Ishikawa (cell line): ENCODE measurements at regions not wholly inside any gene's neighbourhood (a gene's known extent, or its start where the extent isn't known, plus 50 kb on each side); places are given as distances from the start of the nearest gene placed in this dataset.

ENCODE experiments used
- CEBPB ChIP-seq: IDR thresholded peaks from 2 replicates; pipeline ENCODE4 v1.6.1; 2012
- CREB1 ChIP-seq: IDR thresholded peaks from 2 replicates; pipeline ENCODE4 v1.6.1; 2012; ENCODE audit warnings: low read depth
- EGR1 ChIP-seq: IDR thresholded peaks from 2 replicates; pipeline ENCODE4 v1.6.1; 2012
- EP300 ChIP-seq: IDR thresholded peaks from 2 replicates; pipeline ENCODE4 v1.6.1; 2012; ENCODE audit warnings: borderline replicate concordance
- FOXM1 ChIP-seq: IDR thresholded peaks from 2 replicates; pipeline ENCODE4 v1.6.1; 2012; ENCODE audit warnings: low read depth, borderline replicate concordance
- MAX ChIP-seq: IDR thresholded peaks from 2 replicates; pipeline ENCODE4 v1.6.1; 2012
- NFIC ChIP-seq: IDR thresholded peaks from 2 replicates; pipeline ENCODE4 v1.6.1; 2012
- RAD21 ChIP-seq: IDR thresholded peaks from 2 replicates; pipeline ENCODE4 v1.6.1; 2012; ENCODE audit warnings: low read depth
- REST ChIP-seq: IDR thresholded peaks from 2 replicates; pipeline ENCODE4 v1.6.1; 2012; ENCODE audit warnings: low read depth, mild to moderate bottlenecking
- TAF1 ChIP-seq: IDR thresholded peaks from 2 replicates; pipeline ENCODE4 v1.6.1; 2012; ENCODE audit warnings: low read depth, mild to moderate bottlenecking
- TCF12 ChIP-seq: IDR thresholded peaks from 2 replicates; pipeline ENCODE4 v1.6.1; 2012; ENCODE audit warnings: low read depth
- TEAD4 ChIP-seq: IDR thresholded peaks from 2 replicates; pipeline ENCODE4 v1.6.1; 2012
- USF1 ChIP-seq: IDR thresholded peaks from 2 replicates; pipeline ENCODE4 v1.6.1; 2012
- YY1 ChIP-seq: IDR thresholded peaks from 2 replicates; pipeline ENCODE4 v1.6.1; 2012; ENCODE audit warnings: low read depth
- ZBTB7A ChIP-seq: IDR thresholded peaks from 2 replicates; pipeline ENCODE4 v1.6.1; 2012; ENCODE audit warnings: low read depth

GRCh38 chr3:117367861-117368260 lies 658.3 kb downstream of the TUSC7 start:
- TF ChIP-seq ZBTB7A (no peak), TAF1 (no peak), NFIC (no peak), EGR1 (no peak), EP300 (no peak), FOXM1 (no peak), YY1 (no peak), CREB1 (no peak), RAD21 (no peak), CEBPB (no peak)

GRCh38 chr3:117380631-117381030 lies 671.1 kb downstream of the TUSC7 start:
- no peak for TF ChIP-seq REST
- no peak for TF ChIP-seq TAF1

GRCh38 chr3:117393119-117393518 lies 683.5 kb downstream of the TUSC7 start:
- TF ChIP-seq EP300 (no peak), EGR1 (no peak), CREB1 (no peak), MAX (no peak), RAD21 (no peak), USF1 (no peak), ZBTB7A (no peak)

- TF ChIP-seq TCF12 (peak; percentile 94), USF1 (no peak), EGR1 (no peak), CEBPB (no peak), FOXM1 (no peak; the same call in 1 of the 2 replicates), NFIC (peak; percentile 46; the same call in 1 of the 2 replicates), REST (no peak), YY1 (no peak), RAD21 (no peak), EP300 (peak; percentile 68), CREB1 (no peak), TEAD4 (peak; percentile 20; the same call in 1 of the 2 replicates), TAF1 (no peak), MAX (no peak), ZBTB7A (no peak)
Measured at GRCh38 chr3:117398141-117398899, 688.7 kb downstream of the TUSC7 start.

- no peak for TF ChIP-seq EGR1
- TF ChIP-seq USF1: no peak
- no peak for TF ChIP-seq ZBTB7A
- TF ChIP-seq CEBPB: no peak
- no peak for TF ChIP-seq TCF12
- no peak for TF ChIP-seq YY1
- TF ChIP-seq RAD21: no peak
- TF ChIP-seq TEAD4: no peak
- TF ChIP-seq CREB1: no peak
- TF ChIP-seq FOXM1: no peak
- no peak for TF ChIP-seq NFIC
Measured at GRCh38 chr3:117399311-117400078, 689.9 kb downstream of the TUSC7 start.
